Large intestine (tissue), 3 donors: ENCODE measurements at regions not wholly inside any gene's neighbourhood (a gene's known extent, or its start where the extent isn't known, plus 50 kb on each side); places are given as distances from the start of the nearest gene placed in this dataset.
"Not testable (repeated sequence)": the region's sequence is repeated elsewhere in the genome, so short reads cannot be mapped to it uniquely, and the experiment has no call there.

ENCODE experiments used
- DNase-seq, 2 donors: peaks; one replicate each; pipeline versions ENCODE4 v3.0.0 to v3.0.0-alpha.2; 2013
- H3K27ac ChIP-seq: one replicate; pipeline ENCODE4 v1.5.1; 2013; ENCODE audit warnings: low read length
- H3K27me3 ChIP-seq: 2 replicates; pipeline ENCODE4 v1.6.1; 2013; ENCODE audit warnings: low read length; ENCODE audit not compliant: control insufficient read depth, insufficient read depth
- H3K36me3 ChIP-seq: 2 replicates; pipeline ENCODE4 v1.6.1; 2013; ENCODE audit warnings: low read length; ENCODE audit not compliant: control insufficient read depth, insufficient read depth
- H3K4me1 ChIP-seq: one replicate; pipeline ENCODE4 v1.6.1; 2013; ENCODE audit warnings: low read length; ENCODE audit not compliant: control insufficient read depth, insufficient read depth
- H3K4me3 ChIP-seq: one replicate; pipeline ENCODE4 v1.5.1; 2013; ENCODE audit warnings: low read length
- H3K9me3 ChIP-seq: one replicate; pipeline ENCODE4 v1.6.1; 2013; ENCODE audit warnings: mild to moderate bottlenecking, low read depth, low read length, moderate library complexity; ENCODE audit not compliant: control insufficient read depth
- WGBS: methylation state at CpG from one replicate; pipeline ENCODE4 v1.1.5; 2013; ENCODE audit warnings: low lambda C conversion rate; ENCODE audit not compliant: insufficient coverage; 5-methylcytosine and 5-hydroxymethylcytosine counted together

DNA sequence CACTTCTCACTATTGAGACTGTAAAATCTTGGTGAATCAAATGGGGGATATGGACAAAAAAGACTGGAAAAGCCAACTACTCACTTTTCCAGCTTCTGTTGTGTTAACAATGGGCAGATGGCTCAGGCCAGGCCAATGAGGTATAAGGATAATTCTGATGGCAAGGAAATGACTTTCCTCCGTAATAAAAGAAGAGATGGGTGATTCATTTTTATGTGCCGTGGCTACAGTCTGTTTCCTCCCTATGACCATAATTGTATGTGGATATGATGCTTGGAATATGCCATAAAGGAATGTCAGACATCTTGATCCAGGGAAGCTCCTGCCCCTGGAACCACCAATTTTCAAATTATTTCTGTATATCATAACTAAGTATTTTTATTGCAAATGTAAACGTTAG is 406.8 kb downstream of the CCDC85A start:
- H3K36me3 ChIP-seq, result no peaks in the 10 kb centered on the region
- WGBS, result 100% methylated on average over 1 of the region's 3 CpGs
- H3K4me1 ChIP-seq, result no peaks in the 10 kb centered on the region
- no peaks in the 10 kb centered on the region for H3K9me3 ChIP-seq
- H3K4me3 ChIP-seq, result no peak overlapping the region
- no peak overlapping the region for H3K27ac ChIP-seq
- DNase-seq, result no peak
- H3K27me3 ChIP-seq, result no peaks in the 10 kb centered on the region

DNA sequence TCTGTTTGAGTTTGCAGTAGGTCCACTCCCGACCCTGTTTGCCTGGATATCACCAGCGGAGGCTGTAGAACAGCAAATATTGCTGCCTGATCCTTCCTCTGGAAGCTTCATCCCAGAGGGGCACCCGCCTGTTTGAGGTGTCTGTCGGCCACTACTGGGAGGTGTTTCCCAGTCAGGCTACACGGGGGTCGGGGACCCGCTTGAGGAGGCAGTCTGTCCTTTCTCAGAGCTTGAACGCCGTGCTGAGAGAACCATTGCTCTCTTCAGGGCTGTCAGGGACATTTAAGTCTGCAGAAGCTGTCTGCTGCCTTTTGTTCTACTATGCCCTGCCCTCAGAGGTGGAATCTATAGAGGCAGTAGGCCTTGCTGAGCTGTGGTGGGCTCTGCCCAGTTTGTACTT is 422.3 kb downstream of the CCDC85A start:
- not testable (repeated sequence) for H3K36me3 ChIP-seq, H3K4me3 ChIP-seq, H3K27me3 ChIP-seq, H3K9me3 ChIP-seq, H3K27ac ChIP-seq, DNase-seq, H3K4me1 ChIP-seq
- no CpG with 5 or more reads among the region's 9 CpGs for WGBS

DNA sequence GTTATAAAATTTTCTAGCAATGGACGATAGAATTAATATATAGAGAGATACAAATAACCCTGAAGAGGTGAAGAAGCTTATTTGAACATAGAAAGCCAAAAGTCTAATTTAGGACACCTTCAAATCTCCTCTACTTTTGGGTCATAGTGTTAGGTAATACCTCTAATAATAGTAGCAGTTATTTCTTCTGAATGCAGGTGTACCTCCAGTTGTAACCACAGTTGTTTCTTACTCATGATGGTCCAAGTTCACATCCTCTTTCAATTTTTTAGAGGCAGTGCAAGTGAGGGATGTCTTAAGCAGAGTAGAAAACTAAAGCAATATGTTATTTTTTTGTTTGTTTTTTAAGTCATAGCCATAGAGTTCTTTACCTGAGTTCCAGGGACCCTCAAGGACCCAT is 429.5 kb downstream of the CCDC85A start:
- no peaks in the 10 kb centered on the region for H3K9me3 ChIP-seq
- no peaks in the 10 kb centered on the region for H3K36me3 ChIP-seq
- H3K4me1 ChIP-seq, result no peaks in the 10 kb centered on the region
- no peak overlapping the region for H3K4me3 ChIP-seq
- no peak overlapping the region for H3K27ac ChIP-seq
- DNase-seq, result no peak
- no peaks in the 10 kb centered on the region for H3K27me3 ChIP-seq
- 63% methylated on average over 1 of the region's 1 CpG for WGBS

DNA sequence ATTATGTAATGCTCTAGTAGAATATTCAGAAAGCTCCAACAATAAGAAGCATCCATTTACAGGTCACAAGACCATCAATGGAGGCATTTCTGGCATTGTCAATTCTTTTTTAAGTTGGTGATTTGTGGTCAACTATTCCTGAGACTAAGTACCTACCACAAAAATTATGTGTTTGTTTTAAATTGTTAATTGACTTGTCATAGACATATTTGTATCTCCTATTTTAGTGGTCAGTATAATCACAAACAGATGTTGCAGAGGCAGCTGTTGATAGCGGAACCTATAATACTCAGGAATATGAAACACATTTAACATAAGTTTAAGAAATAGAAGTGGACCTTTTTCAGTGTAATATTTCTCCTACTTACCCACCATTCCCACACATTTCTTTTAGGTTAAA is 430.1 kb downstream of the CCDC85A start:
- Histone ChIP-seq H3K9me3 (no peaks in the 10 kb centered on the region), H3K4me1 (no peaks in the 10 kb centered on the region), H3K27ac (no peak overlapping the region), H3K4me3 (no peak overlapping the region), H3K27me3 (no peaks in the 10 kb centered on the region), H3K36me3 (no peaks in the 10 kb centered on the region)
- no CpG with 5 or more reads among the region's 1 CpG for WGBS
- DNase-seq, result no peak

DNA sequence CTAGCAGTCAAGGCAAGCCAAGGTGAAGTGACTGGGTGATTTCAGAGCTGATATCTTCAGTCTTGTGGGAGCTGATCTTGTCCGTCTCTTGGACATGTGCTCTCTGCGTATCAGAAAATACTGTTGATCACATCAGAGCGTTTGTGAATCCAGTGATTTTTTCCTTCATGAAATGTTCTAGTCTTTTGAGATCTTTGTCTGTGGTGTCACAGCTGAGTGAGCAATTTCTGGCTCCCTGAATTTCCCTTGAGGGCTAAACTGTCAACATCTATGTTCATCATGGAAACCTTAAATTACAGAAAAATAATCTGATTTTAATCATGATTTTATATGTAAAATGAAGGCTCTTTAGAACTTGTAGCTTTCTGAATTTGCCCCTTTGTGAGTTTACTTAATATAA is 432.0 kb downstream of the CCDC85A start:
- no peak for DNase-seq
- Histone ChIP-seq H3K36me3 (no peaks in the 10 kb centered on the region), H3K4me3 (no peak overlapping the region), H3K27me3 (no peaks in the 10 kb centered on the region), H3K4me1 (no peaks in the 10 kb centered on the region), H3K27ac (no peak overlapping the region), H3K9me3 (no peaks in the 10 kb centered on the region)
- WGBS, result no CpG with 5 or more reads among the region's 3 CpGs

DNA sequence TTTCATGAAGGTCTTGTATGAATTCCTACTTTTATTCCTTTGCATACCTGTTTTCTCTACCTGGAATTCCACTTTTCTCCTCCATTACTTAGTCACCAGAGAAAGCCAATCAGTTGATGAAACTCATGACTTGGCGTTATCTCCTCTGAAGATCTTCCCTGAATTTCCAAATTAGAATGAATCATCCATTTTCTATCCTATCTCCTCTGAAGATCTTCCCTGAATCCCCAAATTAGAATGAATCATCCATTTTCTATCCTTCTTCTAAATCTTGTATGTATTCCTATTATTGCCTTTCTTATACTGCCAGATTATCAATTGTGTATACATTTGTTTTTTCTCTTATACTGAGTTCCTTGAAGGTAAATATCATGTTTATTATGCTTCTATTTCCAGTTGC is 440.4 kb downstream of the CCDC85A start:
- DNase-seq, result no peak
- no peaks in the 10 kb centered on the region for H3K27me3 ChIP-seq
- no peaks in the 10 kb centered on the region for H3K36me3 ChIP-seq
- no peak overlapping the region for H3K27ac ChIP-seq
- H3K4me3 ChIP-seq, result no peak overlapping the region
- WGBS, result 100% methylated on average over 1 of the region's 1 CpG
- H3K9me3 ChIP-seq, result no peaks in the 10 kb centered on the region
- no peaks in the 10 kb centered on the region for H3K4me1 ChIP-seq

DNA sequence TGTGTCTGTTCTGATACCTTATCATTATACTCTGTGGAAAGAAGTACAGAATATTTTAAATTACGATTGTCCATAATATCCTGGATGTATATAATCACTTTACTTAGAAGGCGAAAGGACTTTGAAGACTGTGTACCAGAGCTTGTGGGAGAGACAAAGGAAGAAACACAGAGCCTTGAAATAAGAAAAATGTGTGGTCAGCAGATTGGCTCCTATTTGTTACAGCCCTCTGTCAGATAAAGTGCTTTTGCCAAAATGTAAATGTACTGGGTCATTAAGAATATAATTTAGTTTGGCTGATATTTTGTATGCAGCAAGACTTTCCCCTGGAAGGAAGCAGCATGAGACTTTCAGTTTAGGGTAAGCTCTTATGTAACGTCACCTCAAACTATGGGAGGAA is 443.1 kb downstream of the CCDC85A start:
- H3K9me3 ChIP-seq, result no peaks in the 10 kb centered on the region
- no peaks in the 10 kb centered on the region for H3K36me3 ChIP-seq
- DNase-seq, result no peak
- no peak overlapping the region for H3K4me3 ChIP-seq
- 93% methylated on average over 2 of the region's 3 CpGs for WGBS
- no peaks in the 10 kb centered on the region for H3K4me1 ChIP-seq
- H3K27me3 ChIP-seq, result no peaks in the 10 kb centered on the region
- H3K27ac ChIP-seq, result no peak overlapping the region

DNA sequence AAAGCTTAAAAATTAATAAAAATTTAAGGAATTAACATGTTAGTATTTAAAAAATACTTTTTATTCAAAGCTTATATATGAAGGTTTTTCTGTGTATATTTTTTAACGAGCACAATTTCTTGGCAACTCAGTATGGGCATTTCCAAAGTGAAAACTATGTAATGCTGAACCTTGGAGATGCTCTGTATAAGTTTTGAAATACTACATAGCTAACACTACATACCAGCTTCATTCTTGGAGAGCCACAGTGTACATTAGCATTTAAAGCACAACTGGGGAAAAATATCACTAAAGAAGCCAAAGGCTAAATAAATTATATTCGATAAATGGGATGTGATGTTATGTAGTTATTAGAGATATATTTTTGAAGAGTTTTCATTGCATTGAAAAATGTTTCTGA is 446.5 kb downstream of the CCDC85A start:
- Histone ChIP-seq H3K27ac (no peak overlapping the region), H3K36me3 (no peaks in the 10 kb centered on the region)

DNA sequence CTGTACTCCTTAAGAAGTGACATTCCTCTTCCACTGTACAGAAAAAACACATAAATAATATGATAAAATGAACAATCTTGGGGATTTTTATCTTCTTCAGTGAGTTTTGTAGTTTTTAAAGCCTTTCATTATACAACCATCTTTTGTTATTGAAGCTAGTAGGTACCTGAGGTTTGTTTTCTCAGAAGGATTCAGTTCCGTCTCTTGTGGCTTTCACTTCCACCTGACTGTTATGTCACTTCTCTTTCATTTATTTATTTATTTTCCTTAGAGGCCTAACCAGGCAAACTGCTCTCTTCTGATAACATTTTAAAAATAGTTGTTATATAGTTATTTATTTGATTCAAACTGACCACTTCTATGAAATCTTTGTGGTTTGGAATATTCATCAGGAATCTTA is 464.2 kb downstream of the CCDC85A start:
- H3K4me1 ChIP-seq, result no peaks in the 10 kb centered on the region
- H3K27ac ChIP-seq, result no peak overlapping the region
- no peak for DNase-seq
- H3K9me3 ChIP-seq, result no peaks in the 10 kb centered on the region
- H3K4me3 ChIP-seq, result no peak overlapping the region
- H3K27me3 ChIP-seq, result no peaks in the 10 kb centered on the region
- WGBS, result 86% methylated on average over 1 of the region's 1 CpG
- no peaks in the 10 kb centered on the region for H3K36me3 ChIP-seq

More for the DNA sequence above, 446.5 kb downstream of the CCDC85A start:
- no peaks in the 10 kb centered on the region for H3K4me1 ChIP-seq
- no peak for DNase-seq
- H3K4me3 ChIP-seq, result no peak overlapping the region
- H3K9me3 ChIP-seq, result no peaks in the 10 kb centered on the region
- 92% methylated on average over 2 of the region's 2 CpGs for WGBS
- H3K27me3 ChIP-seq, result no peaks in the 10 kb centered on the region

DNA sequence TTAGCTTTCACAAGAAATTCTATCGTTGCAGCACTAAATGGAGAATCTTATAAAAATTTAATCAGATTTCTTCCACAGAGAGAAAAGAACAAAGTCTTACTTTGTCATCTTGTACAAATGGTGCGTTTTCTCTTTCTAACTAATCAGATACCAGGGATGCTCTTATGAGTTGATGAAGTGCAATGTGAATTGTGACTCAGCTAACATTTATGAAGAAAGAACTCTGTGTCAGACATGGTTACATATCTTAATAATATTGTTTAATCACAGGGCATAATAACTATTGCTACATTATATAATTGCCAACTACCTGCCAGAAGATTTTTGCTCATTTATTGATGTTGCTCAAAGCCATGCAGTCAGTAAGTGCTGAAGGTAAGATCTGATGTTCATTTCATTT is 465.0 kb downstream of the CCDC85A start:
- whole genome bisulfite sequencing, result 100% methylated on average over 2 of the region's 2 CpGs
- Histone ChIP-seq H3K9me3 (no peaks in the 10 kb centered on the region), H3K36me3 (no peaks in the 10 kb centered on the region)

DNA sequence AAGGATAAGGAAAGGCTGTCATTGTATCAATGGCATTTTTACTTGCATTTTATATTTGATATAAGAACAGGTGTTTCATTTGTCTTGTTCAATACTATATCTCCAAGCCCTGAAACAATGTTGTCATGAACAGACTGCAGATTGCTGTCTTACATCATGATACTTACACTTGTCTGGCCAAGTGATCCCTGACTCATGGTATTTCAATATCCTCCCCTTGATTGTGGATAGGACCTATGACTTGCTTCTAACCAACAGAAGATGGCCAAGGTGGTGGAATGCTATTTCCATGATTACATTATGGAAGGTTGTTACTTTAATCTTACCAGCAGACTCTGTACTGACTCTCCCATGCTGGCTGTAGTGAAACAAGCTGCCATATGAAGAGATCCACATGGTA is 471.1 kb downstream of the CCDC85A start:
- Histone ChIP-seq H3K4me3 (no peak overlapping the region), H3K36me3 (no peaks in the 10 kb centered on the region), H3K9me3 (no peaks in the 10 kb centered on the region), H3K27ac (no peak overlapping the region), H3K4me1 (no peaks in the 10 kb centered on the region), H3K27me3 (no peaks in the 10 kb centered on the region)
- DNase-seq, result no peak

More for the DNA sequence above, 465.0 kb downstream of the CCDC85A start:
- Histone ChIP-seq H3K4me1 (no peaks in the 10 kb centered on the region), H3K27ac (no peak overlapping the region), H3K4me3 (no peak overlapping the region), H3K27me3 (no peaks in the 10 kb centered on the region)
- DNase-seq, result no peak
